ENCODE measurements at regions not wholly inside any gene's neighbourhood (a gene's known extent, or its start where the extent isn't known, plus 50 kb on each side); places are given as distances from the start of the nearest gene placed in this dataset.
"Not testable (repeated sequence)": the region's sequence is repeated elsewhere in the genome, so short reads cannot be mapped to it uniquely, and the experiment has no call there.

- DNase-seq (ENCODE audit: low read depth) = no peak
Observed at GRCh38 chr6:15953152-15953880, 175.6 kb upstream of the MYLIP start.

DNA sequence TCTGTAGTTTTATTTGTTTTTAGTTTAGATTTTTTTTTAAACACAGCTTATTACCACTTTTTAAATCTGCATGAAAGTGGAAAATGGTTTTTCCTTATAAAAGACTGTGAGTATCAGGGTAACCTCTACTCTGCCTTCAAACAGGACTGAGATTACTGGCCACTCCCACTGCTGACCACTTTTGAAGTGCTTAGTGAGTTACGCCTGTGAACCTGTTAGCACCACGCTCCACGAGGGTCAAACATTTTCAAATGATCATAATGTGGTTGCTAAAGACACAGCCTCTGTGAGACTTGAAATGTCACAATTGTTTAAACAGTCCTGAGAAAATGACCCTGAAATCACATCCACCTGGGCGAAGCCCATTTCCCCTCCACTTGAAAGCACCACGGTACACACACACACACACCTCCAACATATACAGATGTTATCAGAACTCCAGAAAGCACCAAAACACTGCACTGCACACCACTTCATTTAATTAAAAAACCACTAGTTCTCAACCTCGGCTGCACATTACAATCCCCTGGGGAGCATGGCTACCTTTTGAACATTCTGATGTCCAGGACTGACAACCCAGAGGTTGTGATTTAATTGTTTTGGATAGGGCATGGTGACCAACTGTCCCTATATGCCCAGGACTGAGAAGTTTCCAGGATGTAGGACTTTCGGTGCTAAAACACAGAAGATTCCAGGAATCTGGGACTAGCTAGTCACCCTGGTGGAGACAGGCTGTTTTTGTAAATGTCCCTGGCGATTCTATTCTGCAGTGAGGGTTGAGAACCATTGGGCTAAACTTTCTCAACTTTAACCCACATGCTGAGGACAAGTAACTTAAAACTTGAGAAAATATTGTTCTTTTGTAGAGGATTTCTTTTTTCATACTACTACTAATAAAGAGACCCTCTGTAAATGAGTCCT, 176.4 kb upstream of the MYLIP start:
- DNase-seq (ENCODE audit: low read depth) = no peak

- DNase-seq (ENCODE audit: low read depth) = no peak
Observed at GRCh38 chr6:15950962-15951569, 177.8 kb upstream of the MYLIP start.

DNA sequence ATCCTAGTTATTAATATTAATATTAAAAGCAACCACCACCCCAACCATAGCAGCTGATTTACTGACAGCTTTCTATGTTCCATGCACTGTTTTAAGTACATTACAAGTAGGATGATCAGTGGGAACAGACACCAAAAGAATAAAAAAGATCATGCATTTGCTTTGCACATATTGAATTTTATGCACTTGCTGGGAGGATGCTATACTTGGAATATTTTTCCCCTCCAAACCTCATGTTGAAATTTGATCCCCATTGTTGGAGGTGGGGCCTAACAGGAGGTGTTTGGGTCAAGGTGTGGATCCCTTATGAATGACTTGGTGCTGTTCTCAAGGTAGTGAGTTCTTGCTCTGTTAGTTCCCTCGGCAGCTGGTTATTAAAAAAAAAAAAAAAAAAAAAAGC, 178.9 kb upstream of the MYLIP start:
- DNase-seq (ENCODE audit: low read depth) = no peak

DNA sequence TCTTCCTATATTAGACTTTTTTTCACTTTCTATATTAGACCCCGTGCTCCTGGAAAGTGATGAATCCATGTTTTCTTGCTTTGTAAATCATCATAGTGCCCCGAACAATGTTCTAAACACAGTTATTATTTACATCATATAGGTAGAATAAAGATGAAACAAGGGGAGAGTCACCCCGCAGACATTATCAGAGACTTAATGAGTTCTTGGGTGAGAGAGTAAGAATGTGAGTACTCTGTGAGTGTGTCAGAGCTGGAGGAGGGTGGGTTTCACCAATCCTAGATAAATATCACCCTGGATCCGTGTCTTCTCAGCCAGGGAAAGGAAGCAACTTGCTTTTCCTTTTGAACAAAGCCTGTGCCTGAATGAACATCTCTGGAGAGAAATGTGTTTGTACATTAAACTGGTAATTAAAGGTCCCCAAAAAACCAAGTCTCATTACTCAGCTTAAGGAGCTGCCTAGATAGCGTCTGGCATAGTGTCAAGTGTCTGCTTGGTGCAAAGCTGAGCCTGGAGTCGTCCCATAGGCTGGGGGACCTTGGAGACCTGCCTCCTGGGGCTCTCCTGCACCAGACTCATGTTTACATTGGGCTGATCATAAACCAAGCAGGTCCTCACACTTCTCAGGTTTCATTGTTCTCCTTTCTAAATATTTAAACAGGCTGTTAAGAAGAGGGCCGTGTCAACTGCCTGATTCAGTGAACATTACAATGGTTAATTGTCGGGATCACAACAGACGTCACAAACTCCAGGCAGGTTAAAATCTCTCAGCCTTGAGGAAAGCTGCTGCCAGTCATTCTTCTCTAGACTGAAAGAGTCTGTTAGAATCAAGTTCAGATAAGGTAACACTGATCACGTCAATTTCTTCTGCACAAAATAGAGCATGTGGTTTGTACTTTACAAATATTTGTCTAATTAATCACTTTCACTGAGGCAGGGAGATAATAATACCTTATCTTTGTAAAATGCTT, 179.7 kb upstream of the MYLIP start:
- DNase-seq (ENCODE audit: low read depth) = no peak

DNA sequence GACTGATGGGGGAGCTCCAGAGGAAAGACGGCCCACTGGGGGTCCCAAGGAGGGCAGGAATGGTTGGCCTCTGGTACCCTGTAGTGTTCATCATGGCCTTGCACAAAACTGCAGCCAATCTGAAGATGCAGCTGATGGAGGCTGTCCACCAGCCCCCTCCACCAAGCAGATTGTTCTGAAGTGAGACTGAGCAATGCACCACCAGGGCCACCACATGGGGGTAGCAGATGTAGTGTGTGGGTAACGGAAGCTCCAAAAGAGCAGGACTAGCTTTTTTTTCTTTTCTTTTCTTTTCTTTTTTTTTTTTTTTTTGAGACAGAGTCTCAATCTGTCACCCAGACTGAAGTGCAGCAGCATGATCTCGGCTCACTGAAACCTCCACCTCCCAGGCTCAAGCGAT, 181.0 kb upstream of the MYLIP start:
- DNase-seq (ENCODE audit: low read depth) = no peak

DNA sequence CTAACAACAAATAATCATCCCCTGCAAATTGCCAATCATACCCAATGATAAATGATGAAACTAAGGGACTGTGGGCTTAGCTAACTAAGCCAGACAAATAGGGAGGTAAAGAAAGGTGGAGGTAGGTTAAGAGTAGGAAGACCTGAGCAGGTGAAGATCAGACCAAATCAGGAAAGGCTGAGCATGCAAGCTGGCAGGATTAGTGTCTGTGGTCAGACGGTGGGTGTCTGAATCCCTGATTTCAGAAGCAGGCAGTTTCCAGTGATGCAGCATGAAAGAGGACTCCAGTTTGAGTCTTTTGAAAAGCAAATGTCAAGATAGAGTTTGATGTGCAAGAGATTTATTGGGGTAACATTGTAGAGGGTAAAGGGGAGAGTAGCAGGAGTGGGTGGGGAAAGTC, 181.4 kb upstream of the MYLIP start:
- no peak for DNase-seq (ENCODE audit: low read depth)

DNA sequence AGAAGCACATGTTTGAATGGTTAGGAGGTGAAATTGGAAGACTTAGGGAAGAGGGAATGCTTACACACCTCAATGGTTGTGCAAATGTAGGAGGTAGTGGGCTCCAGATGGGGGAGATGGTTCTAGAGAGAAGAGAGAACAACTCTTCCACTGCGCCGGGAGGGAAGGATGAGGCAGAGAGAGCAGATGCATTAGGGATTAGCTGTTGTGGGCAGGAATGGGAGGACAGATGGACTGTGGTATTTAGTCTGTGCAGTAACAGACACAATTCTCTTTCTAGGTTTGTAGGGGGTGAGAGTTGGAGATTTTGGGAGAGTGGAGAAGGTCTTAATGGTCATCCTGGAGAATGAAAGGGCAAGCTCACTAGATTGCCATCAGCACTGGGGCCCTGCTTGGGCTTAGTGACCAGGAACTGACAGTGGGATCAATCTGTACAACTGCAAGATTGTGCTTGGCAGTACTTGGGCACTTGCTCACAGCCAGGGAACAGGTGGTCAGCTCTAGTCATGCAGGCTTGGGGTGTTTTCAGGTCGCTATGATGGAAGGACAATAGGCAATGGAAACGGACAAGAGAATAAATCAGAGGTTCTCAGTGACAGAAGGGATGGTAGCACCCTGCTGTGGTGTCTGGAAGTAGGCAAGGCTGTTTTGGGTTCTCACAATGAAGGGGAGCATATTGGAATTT, 182.0 kb upstream of the MYLIP start:
- DNase-seq (ENCODE audit: low read depth) = no peak

DNA sequence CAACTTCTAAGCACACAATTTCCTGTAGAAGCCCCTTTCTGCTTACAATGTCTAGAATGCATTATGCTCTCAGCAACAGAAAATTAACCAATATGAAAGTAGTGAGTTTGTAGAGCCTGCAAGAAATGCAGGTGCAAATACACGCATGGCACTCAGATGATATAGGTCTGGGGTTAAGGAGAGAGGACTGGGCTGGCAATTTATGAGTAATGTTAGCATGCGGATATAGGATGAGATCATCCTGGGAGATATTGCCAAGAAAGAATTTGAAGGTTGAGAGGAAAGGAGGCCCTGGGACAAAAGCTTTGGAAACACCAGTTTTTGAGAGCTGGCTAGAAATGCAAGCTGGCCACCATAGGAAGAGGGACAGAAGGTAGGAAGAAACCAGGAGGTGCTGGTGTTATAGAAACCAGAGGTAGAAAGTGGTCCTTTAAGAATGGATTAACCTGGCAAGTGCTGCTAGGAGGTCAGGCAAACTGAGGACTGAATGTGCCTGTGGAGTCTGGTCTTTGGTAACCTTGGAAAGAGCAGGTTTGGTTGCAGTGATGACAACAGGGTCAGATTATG, 183.2 kb upstream of the MYLIP start:
- DNase-seq (ENCODE audit: low read depth) = no peak

DNA sequence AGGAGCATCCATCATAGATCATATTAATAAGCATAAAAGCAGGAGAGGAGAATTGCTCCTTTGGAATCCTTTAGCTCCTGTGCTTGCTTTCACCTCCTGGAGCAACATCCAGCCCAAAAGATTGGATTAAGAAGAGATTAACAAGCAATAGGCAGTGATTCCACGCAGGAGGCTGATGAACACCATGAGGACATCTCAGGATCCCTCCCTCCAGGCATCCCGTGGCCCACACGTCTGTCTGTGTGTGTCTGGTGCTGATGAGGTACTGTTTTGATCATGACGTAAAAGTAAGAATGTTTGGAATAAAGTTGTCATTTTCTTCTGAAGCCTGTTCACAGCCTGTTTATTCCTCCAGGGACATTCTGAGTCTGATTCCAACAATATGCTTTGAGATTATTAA, 185.5 kb upstream of the MYLIP start:
- no peak for DNase-seq (ENCODE audit: low read depth)

DNA sequence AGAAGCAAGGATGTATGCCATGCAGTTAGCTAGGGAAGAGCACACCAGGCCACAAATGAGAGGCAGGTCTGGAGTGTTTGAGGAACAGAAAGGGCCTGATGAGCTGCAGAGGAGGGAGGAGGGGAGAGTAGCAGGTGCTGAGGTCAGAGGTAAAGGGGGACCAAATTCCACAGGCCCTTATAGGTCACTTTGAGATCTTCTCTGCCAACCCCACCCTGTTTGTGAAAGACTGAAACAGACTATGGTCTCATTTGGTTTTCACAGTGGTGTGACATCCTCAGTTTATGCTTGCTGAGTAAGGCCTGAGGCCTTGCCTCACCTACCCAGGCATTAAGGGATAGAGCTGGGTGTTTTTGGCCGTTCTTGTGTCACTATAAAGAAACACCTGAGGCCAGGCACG, 187.7 kb upstream of the MYLIP start:
- DNase-seq (ENCODE audit: low read depth) = no peak

DNA sequence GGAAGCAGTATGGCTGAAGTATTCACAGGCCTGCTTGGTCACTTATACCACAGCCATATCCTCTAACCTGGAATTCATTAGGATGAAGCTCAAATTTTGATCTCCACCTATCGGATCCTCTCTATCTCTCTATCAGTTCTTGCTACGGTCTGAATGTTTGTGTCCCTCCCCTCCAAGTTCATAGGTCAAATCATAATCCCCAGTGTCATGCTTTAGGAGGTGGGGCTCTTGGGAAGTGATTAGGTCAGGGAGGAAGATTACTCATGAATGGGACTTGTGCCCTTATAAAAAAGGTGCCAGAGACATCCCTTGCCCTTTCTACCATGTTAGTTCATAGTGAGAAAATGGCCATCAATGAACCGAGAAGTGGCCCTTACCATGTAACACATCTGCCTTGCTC, 190.8 kb upstream of the MYLIP start:
- no peak for DNase-seq (ENCODE audit: low read depth)

DNA sequence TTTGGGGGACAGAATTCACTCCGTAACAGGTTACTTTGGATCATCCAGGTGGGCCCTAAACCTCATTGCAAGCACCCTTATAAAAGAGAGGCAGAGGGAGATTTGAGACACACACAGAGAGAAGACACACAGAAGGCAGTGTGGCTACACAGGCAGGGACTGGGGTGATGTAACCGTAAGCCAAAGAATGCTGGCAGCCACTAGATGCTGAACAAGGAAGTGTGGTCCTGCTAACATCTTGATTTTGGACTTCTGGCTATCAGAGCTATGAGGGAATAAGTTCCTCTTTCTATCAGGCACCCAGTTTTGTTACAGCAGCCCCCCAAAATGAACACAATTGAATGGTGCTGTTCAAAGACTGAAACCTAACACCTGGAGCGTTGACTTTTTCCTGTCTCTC, 191.3 kb upstream of the MYLIP start:
- DNase-seq (ENCODE audit: low read depth) = no peak

DNA sequence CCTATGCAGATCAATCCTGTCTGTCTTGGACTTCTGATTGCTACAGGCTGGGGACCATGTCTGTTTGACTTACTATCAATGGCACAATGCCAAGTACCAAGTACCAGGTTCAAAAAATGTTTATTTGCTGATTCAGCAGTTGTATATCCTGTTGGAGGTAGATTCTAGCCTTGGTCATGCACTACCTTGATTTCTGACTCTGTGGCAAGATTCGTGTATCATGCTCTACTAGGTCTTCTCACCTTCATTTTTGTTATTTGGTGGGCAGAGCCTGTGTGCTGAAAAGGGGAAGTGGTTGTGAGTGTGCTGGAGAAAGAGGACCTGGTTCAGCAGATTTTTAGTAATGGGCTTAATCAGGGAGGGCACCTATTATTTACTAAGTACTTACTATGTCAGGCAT, 192.4 kb upstream of the MYLIP start:
- DNase-seq (ENCODE audit: low read depth) = no peak

DNA sequence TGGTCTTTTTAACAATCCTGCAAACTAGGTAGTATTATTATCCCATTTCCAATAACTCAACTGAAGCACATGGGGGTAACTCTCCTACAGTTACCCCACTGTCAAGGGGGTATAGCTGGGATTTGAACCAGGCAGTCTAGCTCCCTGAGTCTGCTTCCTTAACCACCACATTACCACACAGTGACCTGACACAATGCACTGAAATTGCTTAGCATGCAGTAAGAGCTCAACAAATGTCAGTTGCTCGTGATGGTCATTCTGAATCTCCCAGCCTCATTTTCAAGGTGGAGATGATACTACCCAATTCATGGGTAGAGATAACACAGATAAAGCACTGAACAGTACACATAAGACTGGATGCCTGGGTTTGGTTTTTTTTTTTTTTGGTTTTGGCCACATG, 193.2 kb upstream of the MYLIP start:
- no peak for DNase-seq (ENCODE audit: low read depth)

- not testable (repeated sequence) for DNase-seq (ENCODE audit: low read depth)
Observed at GRCh38 chr6:15931697-15932096, 197.2 kb upstream of the MYLIP start.

- no peak for DNase-seq (ENCODE audit: low read depth)
Observed at GRCh38 chr6:15930207-15930606, 198.7 kb upstream of the MYLIP start.

DNA sequence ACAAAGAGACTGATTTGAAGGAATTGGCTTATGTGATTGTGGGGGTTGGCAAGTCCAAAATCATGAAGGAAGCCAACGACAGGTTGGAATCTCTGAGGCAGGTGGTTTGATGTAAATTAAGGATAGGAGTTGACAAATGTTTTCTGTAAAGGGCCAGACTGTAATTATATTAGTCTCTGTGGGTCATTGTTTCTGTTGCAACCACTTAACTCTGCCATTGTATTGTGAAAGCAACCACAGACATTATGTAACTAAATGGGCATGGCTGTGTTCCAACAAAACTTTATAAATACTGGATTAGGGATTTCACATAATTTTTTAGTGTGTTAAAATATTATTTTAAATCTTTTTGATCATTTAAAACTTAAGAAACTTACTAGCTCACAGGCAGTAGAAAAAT, 199.2 kb upstream of the MYLIP start:
- DNase-seq (ENCODE audit: low read depth) = no peak

DNA sequence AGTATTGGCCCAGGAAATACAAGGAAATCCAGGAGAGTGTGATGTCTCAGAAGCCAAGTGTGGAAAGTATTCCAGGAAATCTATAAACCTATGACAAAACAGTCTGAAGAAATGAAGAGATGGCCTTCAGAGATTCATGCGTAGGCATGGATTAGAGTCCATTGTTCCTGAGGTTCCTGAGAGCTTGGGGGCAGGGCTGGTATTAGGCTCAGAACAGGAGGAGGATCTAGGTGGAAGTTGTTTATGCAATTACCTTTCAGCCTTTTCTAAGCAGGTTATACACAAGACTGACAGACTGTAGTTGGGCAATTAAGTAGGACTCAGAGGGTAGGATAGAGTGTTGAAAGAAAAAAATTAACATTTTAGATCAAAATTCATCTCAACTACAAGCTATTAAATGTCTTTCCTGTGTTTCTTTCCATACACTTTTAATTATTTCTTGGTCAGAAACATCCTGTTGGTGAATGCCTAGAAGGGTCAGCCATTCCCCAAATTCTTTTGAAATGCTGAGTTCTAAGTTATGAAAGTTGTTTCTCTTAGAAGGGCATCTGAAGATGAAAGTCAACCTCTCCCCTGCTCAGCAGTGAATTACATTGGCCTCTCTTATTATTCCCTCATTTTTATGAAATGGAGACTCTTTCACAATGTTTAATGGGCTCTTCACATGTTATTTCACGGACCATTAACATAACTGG, 201.2 kb upstream of the MYLIP start:
- no peak for DNase-seq (ENCODE audit: low read depth)

GRCh38 chr6:15926256-15926655, 202.6 kb upstream of the MYLIP start:
- no peak for DNase-seq (ENCODE audit: low read depth)
